ENCODE measurements at regions not wholly inside any gene's neighbourhood (a gene's known extent, or its start where the extent isn't known, plus 50 kb on each side); places are given as distances from the start of the nearest gene placed in this dataset.
"Not testable (repeated sequence)": the region's sequence is repeated elsewhere in the genome, so short reads cannot be mapped to it uniquely, and the experiment has no call there.

DNA sequence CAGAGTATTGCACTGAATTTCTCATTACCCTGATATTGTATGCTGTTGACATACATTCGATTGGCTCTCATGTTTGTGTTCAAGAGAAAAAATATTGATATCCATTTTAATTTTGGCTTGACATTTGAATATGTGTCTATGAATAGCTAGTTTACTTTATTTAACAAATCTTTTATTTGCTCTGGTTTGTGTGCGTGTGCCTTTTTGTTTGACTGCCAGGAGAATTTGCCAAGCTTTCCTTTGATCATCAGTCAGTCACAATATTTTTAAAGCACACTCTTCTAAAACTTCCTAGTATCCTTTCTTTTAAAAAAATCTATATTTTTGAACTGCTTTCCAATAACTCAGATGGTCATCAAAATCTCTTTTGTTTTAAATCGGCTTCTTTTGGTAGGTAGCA lies 179.3 kb upstream of the FLRT2 start:
- no peak for TF ChIP-seq CTCF (IDR thresholded peaks at IDR 0.05; ENCODE audit: unreplicated experiment in 3 of 3)
- H3K27ac Mint-ChIP-seq: no peak overlapping the region

GRCh38 chr14:85352588-85352987 lies 177.4 kb upstream of the FLRT2 start:
- not testable (repeated sequence) for H3K4me3 Mint-ChIP-seq; H3K4me1 Mint-ChIP-seq; H3K27ac Mint-ChIP-seq; H3K27me3 Mint-ChIP-seq (ENCODE audit: low read depth); H3K36me3 Mint-ChIP-seq (ENCODE audit: low read depth)
- H3K9me3 Mint-ChIP-seq: peaks cover 22% of the 10 kb centered on the region

More for the DNA sequence above, 179.3 kb upstream of the FLRT2 start:
- peaks cover 6% of the 10 kb centered on the region for H3K36me3 Mint-ChIP-seq (ENCODE audit: low read depth)
- H3K4me3 Mint-ChIP-seq: no peak overlapping the region
- peaks cover 9% of the 10 kb centered on the region for H3K27me3 Mint-ChIP-seq (ENCODE audit: low read depth)
- H3K9me3 Mint-ChIP-seq: peaks cover 24% of the 10 kb centered on the region
- H3K4me1 Mint-ChIP-seq: no peaks in the 10 kb centered on the region

DNA sequence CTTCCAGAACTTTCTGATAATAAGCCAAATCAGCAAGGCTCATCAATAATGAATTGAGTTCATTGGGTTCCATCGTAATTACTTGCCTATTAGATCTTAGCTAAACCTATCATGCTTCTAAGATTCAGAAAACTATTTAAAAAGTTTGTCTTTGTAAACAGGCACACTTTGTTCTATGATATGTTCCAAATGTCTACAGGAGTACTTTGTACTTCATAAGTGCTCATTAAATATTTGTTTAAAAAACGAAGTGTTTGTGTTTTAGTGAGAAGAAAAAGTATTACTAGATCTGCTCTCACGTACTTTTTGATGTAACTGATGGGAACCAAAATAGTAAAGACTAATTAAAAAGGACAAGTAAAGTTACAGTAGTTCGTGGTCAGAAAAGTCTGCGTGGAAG lies 172.8 kb upstream of the FLRT2 start:
- peaks cover 5% of the 10 kb centered on the region for H3K27me3 Mint-ChIP-seq (ENCODE audit: low read depth)
- H3K4me1 Mint-ChIP-seq: no peaks in the 10 kb centered on the region
- peaks cover 16% of the 10 kb centered on the region for H3K9me3 Mint-ChIP-seq
- H3K27ac Mint-ChIP-seq: no peak overlapping the region
- H3K4me3 Mint-ChIP-seq: no peak overlapping the region
- no peak for TF ChIP-seq CTCF (IDR thresholded peaks at IDR 0.05; ENCODE audit: unreplicated experiment in 3 of 3)
- peaks cover 6% of the 10 kb centered on the region for H3K36me3 Mint-ChIP-seq (ENCODE audit: low read depth)

DNA sequence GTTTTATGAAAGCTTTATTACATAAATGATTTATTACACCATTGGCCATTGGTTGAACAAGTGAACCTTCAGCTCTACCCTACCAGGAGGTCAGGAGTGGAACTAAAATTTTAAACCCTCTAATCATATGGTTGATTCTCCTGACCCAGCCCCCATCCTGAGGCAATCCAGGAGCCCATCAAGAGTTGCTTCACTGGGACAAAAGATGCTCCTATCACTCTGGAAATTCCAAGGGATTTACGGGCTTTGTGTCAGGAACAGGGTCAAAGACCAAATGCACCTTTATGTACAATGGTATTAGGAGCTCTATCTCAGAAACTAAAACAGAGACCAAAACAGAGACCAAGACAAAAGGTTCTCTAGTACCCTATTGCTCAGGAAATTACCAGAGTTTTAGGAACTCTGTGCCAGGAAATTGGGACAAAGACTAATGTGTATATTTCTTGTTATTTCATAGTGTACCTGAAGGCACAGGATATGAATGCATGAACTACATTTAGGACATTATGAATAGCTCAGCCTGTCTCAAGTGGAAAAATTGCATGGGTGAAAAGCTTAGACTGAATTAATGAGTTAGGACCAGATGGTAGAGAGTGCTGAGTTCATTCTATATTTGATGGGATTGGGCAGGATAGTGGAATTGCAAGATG lies 171.7 kb upstream of the FLRT2 start:
- Mint-ChIP-seq H3K36me3 (ENCODE audit: low read depth) (peaks cover 6% of the 10 kb centered on the region), H3K4me3 (no peak overlapping the region)
- no peak for TF ChIP-seq CTCF (IDR thresholded peaks at IDR 0.05; ENCODE audit: unreplicated experiment in 3 of 3)

DNA sequence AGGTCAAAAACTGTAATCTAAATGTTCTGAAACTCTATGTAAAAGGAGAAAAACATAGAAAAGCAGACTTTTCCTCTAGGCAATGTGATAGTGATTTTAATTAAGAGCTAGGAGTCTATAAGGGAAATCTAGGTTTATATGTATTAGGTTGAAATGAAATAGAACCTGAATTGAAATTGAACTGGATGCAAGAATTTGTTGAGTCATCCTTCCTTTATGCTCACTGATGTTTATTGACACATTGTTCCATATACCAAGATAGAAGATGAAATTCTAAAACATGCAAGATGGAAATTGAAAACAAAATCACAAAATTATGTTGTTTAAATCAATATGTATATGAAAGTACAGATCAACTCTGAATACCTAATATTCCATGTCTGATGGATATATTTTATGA lies 170.4 kb upstream of the FLRT2 start:
- no peaks in the 10 kb centered on the region for H3K4me1 Mint-ChIP-seq
- no peaks in the 10 kb centered on the region for H3K27me3 Mint-ChIP-seq (ENCODE audit: low read depth)
- no peak overlapping the region for H3K4me3 Mint-ChIP-seq

More for the DNA sequence above, 171.7 kb upstream of the FLRT2 start:
- Mint-ChIP-seq H3K9me3 (peaks cover 16% of the 10 kb centered on the region), H3K27ac (no peak overlapping the region), H3K4me1 (no peaks in the 10 kb centered on the region), H3K27me3 (ENCODE audit: low read depth) (peaks cover 5% of the 10 kb centered on the region)

GRCh38 chr14:85363358-85363757 lies 166.6 kb upstream of the FLRT2 start:
- H3K4me1 Mint-ChIP-seq: peaks cover 5% of the 10 kb centered on the region

More for the DNA sequence above, 170.4 kb upstream of the FLRT2 start:
- Mint-ChIP-seq H3K36me3 (ENCODE audit: low read depth) (no peaks in the 10 kb centered on the region), H3K9me3 (peaks cover 7% of the 10 kb centered on the region), H3K27ac (no peak overlapping the region)
- TF ChIP-seq CTCF (IDR thresholded peaks at IDR 0.05; ENCODE audit: unreplicated experiment in 3 of 3): no peak

More at GRCh38 chr14:85363358-85363757, 166.6 kb upstream of the FLRT2 start:
- H3K9me3 Mint-ChIP-seq: peaks cover 4% of the 10 kb centered on the region
- H3K27me3 Mint-ChIP-seq (ENCODE audit: low read depth): no peaks in the 10 kb centered on the region
- H3K27ac Mint-ChIP-seq: no peak overlapping the region
- TF ChIP-seq CTCF (IDR thresholded peaks at IDR 0.05; ENCODE audit: unreplicated experiment in 3 of 3): no peak
- H3K36me3 Mint-ChIP-seq (ENCODE audit: low read depth): no peaks in the 10 kb centered on the region
- H3K4me3 Mint-ChIP-seq: no peak overlapping the region
